NCI-H69 (cell line): ENCODE measurements at regions not wholly inside any gene's neighbourhood (a gene's known extent, or its start where the extent isn't known, plus 50 kb on each side); places are given as distances from the start of the nearest gene placed in this dataset.

Experiments
- DNase-seq: peaks from one replicate; lab custom pipeline; 2025; lab: John Stamatoyannopoulos, UW

- no peak for DNase-seq
These were observed 1293.7 kb downstream of the TMEM121 start for GRCh38 chr14:106820119-106820518.

- no peak for DNase-seq
These were observed 1294.7 kb downstream of the TMEM121 start for GRCh38 chr14:106821119-106821518.

GRCh38 chr14:106822905-106823304, 1296.5 kb downstream of the TMEM121 start:
- no peak for DNase-seq

- no peak for DNase-seq
These were observed 1297.2 kb downstream of the TMEM121 start for GRCh38 chr14:106823552-106823951.

GRCh38 chr14:106826833-106827369, 1300.5 kb downstream of the TMEM121 start:
- no peak for DNase-seq

GRCh38 chr14:106831322-106831720, 1304.9 kb downstream of the TMEM121 start:
- peak; percentile 22 for DNase-seq

- DNase-seq = no peak
These were observed 1311.5 kb downstream of the TMEM121 start for GRCh38 chr14:106837870-106838269.

GRCh38 chr14:106838991-106839769, 1312.8 kb downstream of the TMEM121 start:
- DNase-seq = no peak

- DNase-seq = no peak
These were observed 1313.9 kb downstream of the TMEM121 start for GRCh38 chr14:106840258-106840657.

GRCh38 chr14:106840991-106841390, 1314.6 kb downstream of the TMEM121 start:
- no peak for DNase-seq

GRCh38 chr14:106841701-106842100, 1315.3 kb downstream of the TMEM121 start:
- no peak for DNase-seq

GRCh38 chr14:106842687-106843086, 1316.3 kb downstream of the TMEM121 start:
- no peak for DNase-seq

- DNase-seq = no peak
These were observed 1317.0 kb downstream of the TMEM121 start for GRCh38 chr14:106843386-106843785.

GRCh38 chr14:106843951-106844483, 1317.6 kb downstream of the TMEM121 start:
- DNase-seq = no peak

GRCh38 chr14:106844608-106845285, 1318.4 kb downstream of the TMEM121 start:
- DNase-seq = peak; percentile 31

GRCh38 chr14:106845286-106846087, 1319.1 kb downstream of the TMEM121 start:
- peak; percentile 68 for DNase-seq

GRCh38 chr14:106846218-106846617, 1319.8 kb downstream of the TMEM121 start:
- DNase-seq = no peak

- DNase-seq = no peak
These were observed 1322.1 kb downstream of the TMEM121 start for GRCh38 chr14:106848330-106849121.

GRCh38 chr14:106850913-106851825, 1324.8 kb downstream of the TMEM121 start:
- DNase-seq = no peak
